Fibroblast of villous mesenchyme (primary cell): ENCODE measurements at regions not wholly inside any gene's neighbourhood (a gene's known extent, or its start where the extent isn't known, plus 50 kb on each side); places are given as distances from the start of the nearest gene placed in this dataset.

Experiments used
- DNase-seq: peaks from one replicate; pipeline ENCODE4 v3.0.0-alpha.2; 2010; ENCODE audit warnings: low read depth
- H3K4me3 ChIP-seq: 2 replicates; pipeline ENCODE4 v1.5.1; 2011; ENCODE audit warnings: low read depth, mild to moderate bottlenecking, low read length
- TF ChIP-seq, protein P1 (sequence below): IDR thresholded peaks from 2 replicates; pipeline ENCODE4 v1.5.1; 2012; ENCODE audit warnings: low read depth, mild to moderate bottlenecking, low read length; ENCODE audit not compliant: insufficient read depth

DNA sequence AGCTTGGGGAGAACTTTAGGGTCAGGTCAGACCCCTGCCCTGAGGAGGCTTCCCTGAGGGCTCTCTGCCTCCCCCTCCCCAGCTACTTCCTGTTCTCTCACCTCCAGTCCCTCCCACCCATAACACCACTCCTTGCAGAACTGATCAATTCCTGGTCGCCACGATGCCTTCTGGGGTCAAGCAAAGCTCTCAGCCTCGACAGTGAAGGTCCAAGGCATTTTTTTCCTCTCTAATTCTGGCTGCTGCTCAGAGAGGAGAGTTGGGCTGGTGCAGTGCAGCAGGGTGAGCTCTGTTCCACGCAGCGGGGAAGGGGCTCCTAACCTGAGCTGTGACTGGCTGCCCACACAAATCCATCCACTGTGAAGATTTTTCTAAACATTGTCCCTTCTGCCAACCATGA, 628.4 kb downstream of the BRD1 start:
- TF ChIP-seq, protein P1, sequence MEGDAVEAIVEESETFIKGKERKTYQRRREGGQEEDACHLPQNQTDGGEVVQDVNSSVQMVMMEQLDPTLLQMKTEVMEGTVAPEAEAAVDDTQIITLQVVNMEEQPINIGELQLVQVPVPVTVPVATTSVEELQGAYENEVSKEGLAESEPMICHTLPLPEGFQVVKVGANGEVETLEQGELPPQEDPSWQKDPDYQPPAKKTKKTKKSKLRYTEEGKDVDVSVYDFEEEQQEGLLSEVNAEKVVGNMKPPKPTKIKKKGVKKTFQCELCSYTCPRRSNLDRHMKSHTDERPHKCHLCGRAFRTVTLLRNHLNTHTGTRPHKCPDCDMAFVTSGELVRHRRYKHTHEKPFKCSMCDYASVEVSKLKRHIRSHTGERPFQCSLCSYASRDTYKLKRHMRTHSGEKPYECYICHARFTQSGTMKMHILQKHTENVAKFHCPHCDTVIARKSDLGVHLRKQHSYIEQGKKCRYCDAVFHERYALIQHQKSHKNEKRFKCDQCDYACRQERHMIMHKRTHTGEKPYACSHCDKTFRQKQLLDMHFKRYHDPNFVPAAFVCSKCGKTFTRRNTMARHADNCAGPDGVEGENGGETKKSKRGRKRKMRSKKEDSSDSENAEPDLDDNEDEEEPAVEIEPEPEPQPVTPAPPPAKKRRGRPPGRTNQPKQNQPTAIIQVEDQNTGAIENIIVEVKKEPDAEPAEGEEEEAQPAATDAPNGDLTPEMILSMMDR, result no peak
- no peak for DNase-seq
- H3K4me3 ChIP-seq, result no peak overlapping the region

GRCh38 chr22:49198705-49199084, 629.0 kb downstream of the BRD1 start:
- TF ChIP-seq, protein P1, result no peak
- DNase-seq, result no peak
- H3K4me3 ChIP-seq, result no peak overlapping the region

GRCh38 chr22:49197986-49198704, 629.5 kb downstream of the BRD1 start:
- TF ChIP-seq, protein P1, result no peak
- DNase-seq, result no peak
- H3K4me3 ChIP-seq, result no peak overlapping the region

DNA sequence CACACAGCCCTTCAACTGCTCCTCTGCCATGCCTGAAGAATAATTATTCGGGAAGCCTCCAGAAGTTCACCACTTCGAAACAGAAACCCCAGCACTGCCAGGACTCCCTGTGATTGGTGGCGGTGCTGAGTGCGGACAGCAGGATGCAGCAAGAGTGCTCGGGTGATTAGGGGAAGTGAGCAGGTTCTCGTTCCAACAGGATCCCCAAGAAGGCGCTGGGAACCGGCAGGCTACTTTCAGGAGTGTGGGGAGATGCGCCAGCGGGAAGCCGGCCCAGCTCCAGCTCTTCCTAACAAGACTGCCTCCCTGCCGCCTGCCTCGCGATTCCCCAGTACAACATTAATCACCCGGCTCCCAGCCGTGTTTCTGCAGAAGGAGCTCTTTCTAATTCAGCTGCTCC, 630.2 kb downstream of the BRD1 start:
- TF ChIP-seq, protein P1, result no peak
- H3K4me3 ChIP-seq, result no peak overlapping the region
- no peak for DNase-seq

DNA sequence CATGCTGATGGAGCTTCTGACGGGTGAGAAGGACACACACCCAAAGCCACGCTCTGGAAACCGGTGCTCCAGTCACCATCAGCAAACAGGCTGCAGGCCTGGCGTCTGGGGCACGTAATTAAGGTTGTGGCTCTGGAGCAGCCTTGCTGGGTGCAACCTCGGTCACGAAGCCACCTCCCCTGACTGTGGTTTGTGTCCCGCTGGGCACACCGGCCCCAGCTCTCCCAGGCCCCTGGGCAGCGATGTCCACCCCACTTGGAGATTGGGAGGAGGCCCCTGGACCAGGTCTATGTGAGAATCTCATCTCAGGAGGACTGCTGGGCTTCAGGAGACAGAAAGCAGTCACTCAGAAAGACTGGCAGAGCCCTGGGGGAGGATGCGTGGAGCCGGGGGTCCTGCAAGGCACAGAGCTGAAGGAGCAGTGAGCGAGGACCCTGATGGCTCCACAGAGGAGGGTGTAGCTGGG, 631.6 kb downstream of the BRD1 start:
- DNase-seq, result no peak
- TF ChIP-seq, protein P1, result no peak
- no peak overlapping the region for H3K4me3 ChIP-seq

- TF ChIP-seq, protein P1, result no peak
- no peak overlapping the region for H3K4me3 ChIP-seq
- no peak for DNase-seq
Measured at GRCh38 chr22:49195636-49196035, 632.0 kb downstream of the BRD1 start.
